Upper lobe of left lung (tissue), 6 donors: ENCODE measurements at regions not wholly inside any gene's neighbourhood (a gene's known extent, or its start where the extent isn't known, plus 50 kb on each side); places are given as distances from the start of the nearest gene placed in this dataset.

Source experiments
- ATAC-seq, 2 donors: fragments of 200-7000 bp; cut with Tn5 transposase; one replicate each; pipeline ENCODE4 v1.9.1; 2022; ENCODE audit warnings: mild to moderate bottlenecking in 2 of 2, moderate library complexity in 2 of 2; ENCODE audit not compliant: low FRiP score in 2 of 2
- DNase-seq, 2 donors: peaks; one replicate each; pipeline ENCODE4 v3.0.0-alpha.2; 2019 to 2020
- H3K27ac ChIP-seq, 4 donors: fragments of 200-600 bp; sonication (generic); one replicate each; pipeline ENCODE4 v1.5.1; 2016 to 2019
- H3K27me3 ChIP-seq, 4 donors: fragments of 200-600 bp; sonication (generic); one replicate each; pipeline ENCODE4 v1.5.1; 2017 to 2019
- H3K36me3 ChIP-seq, 4 donors: fragments of 200-600 bp; sonication (generic); one replicate each; pipeline ENCODE4 v1.5.1; 2016 to 2019
- H3K4me1 ChIP-seq, 4 donors: fragments of 200-600 bp; sonication (generic); one replicate each; pipeline ENCODE4 v1.5.1; 2018 to 2019
- H3K4me3 ChIP-seq, 4 donors: fragments of 200-600 bp; sonication (generic); one replicate each; pipeline ENCODE4 v1.5.1; 2017 to 2019; ENCODE audit warnings: mild to moderate bottlenecking in 2 of 4, moderate library complexity in 1 of 4
- H3K9me3 ChIP-seq, 4 donors: fragments of 200-600 bp; sonication (generic); one replicate each; pipeline ENCODE4 v1.5.1; 2018 to 2019
- EP300 ChIP-seq, 4 donors: sonication (generic); formaldehyde crosslinking; IDR thresholded peaks; one replicate each; pipeline ENCODE4 v1.5.1; 2017; ENCODE audit warnings: antibody characterized with exemption in 4 of 4, control low read depth in 2 of 4
- POLR2A ChIP-seq, 4 donors: fragments of 450-650 bp; IDR thresholded peaks; one replicate each; pipeline ENCODE4 v1.5.1; 2016 to 2017; ENCODE audit warnings: antibody characterized with exemption in 4 of 4, mild to moderate bottlenecking in 2 of 4
- POLR2AphosphoS5 ChIP-seq, 2 donors: sonication (generic); formaldehyde crosslinking; IDR thresholded peaks; one replicate each; pipeline ENCODE4 v1.5.1; 2017; ENCODE audit warnings: antibody characterized with exemption in 2 of 2
- WGBS, 2 donors: methylation state at CpG; one replicate each; pipeline ENCODE4 v1.1.5; 2017 to 2018; 5-methylcytosine and 5-hydroxymethylcytosine counted together
- TF ChIP-seq, protein P1 (sequence below), 6 experiments: fragments of 450-650 bp in 4 of 6; fragments of 200-600 bp in 2 of 6; sonication (generic) in 2 of 6; IDR thresholded peaks; one replicate each; pipeline ENCODE4 v1.5.1; 2016 to 2019; ENCODE audit warnings: antibody characterized with exemption in 6 of 6
- donor health status: DM: no; HTN: no; CAD: no; lungs with moderate emphysema.
- donor health status: DM: no; HTN: yes; CAD: no; lungs with severe emphysema.

DNA sequence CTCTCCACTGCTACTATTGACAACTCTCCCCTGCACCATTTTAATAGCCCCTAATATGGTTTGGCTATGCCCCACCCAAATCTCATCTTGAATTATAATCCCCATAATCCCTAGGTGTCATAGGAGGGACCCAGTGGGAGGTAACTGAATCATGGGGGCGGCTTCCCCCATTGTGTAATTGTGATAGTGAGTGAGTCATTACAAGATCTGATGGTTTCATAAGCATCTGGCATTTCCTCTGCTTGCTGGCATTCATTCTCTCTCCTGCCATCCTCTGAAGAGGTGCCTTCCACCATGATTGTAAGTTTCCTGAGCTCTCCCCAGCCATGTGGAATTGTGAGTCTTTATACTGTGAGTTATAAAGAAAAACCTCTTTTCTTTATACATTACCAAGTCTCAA, 74.1 kb upstream of the TCF21 start:
- DNase-seq = no peak
- H3K27ac ChIP-seq = no peak overlapping the region
- H3K36me3 ChIP-seq = no peaks in the 10 kb centered on the region
- TF ChIP-seq, protein P1, sequence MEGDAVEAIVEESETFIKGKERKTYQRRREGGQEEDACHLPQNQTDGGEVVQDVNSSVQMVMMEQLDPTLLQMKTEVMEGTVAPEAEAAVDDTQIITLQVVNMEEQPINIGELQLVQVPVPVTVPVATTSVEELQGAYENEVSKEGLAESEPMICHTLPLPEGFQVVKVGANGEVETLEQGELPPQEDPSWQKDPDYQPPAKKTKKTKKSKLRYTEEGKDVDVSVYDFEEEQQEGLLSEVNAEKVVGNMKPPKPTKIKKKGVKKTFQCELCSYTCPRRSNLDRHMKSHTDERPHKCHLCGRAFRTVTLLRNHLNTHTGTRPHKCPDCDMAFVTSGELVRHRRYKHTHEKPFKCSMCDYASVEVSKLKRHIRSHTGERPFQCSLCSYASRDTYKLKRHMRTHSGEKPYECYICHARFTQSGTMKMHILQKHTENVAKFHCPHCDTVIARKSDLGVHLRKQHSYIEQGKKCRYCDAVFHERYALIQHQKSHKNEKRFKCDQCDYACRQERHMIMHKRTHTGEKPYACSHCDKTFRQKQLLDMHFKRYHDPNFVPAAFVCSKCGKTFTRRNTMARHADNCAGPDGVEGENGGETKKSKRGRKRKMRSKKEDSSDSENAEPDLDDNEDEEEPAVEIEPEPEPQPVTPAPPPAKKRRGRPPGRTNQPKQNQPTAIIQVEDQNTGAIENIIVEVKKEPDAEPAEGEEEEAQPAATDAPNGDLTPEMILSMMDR (IDR thresholded peaks at IDR 0.05) = no peak
- TF ChIP-seq POLR2A (IDR thresholded peaks at IDR 0.05) = no peak
- TF ChIP-seq EP300 (IDR thresholded peaks at IDR 0.05) = no peak
- no peak for TF ChIP-seq POLR2AphosphoS5 (IDR thresholded peaks at IDR 0.05)
- 36 to 48% methylated on average over 1 of the region's 1 CpG for WGBS, 2 donors
- peak in 1 of 2 donors; percentile 61 for ATAC-seq
- H3K4me1 ChIP-seq = no peaks in the 10 kb centered on the region
- H3K4me3 ChIP-seq = no peak overlapping the region
- H3K9me3 ChIP-seq = no peaks in the 10 kb centered on the region
- no peaks in the 10 kb centered on the region for H3K27me3 ChIP-seq

DNA sequence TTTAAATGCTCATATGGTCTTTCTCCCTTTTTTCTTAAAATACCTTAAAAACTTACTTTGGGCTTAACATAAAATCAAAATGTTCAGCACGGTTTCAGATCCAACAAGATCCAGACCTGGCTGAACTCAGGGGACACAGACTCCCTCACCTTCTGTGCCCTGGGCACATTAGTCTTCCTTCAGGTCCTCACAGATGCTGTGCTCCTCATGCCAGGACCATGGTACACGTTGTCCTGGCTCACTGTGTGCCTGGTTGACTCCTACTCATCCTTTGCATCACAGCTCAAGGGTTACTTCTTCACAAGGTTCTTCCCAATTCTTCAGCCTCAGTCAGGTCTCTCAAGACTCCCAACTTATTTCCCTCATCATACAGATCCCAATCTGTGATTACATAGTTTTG, 73.6 kb upstream of the TCF21 start:
- ATAC-seq (peak in 1 of 2 donors; percentile 21), DNase-seq (no peak)
- H3K36me3 ChIP-seq = no peaks in the 10 kb centered on the region
- peak in 1 of 2 donors; percentile 9 for TF ChIP-seq POLR2AphosphoS5 (IDR thresholded peaks at IDR 0.05)
- TF ChIP-seq EP300 (IDR thresholded peaks at IDR 0.05) = no peak
- TF ChIP-seq, protein P1 (IDR thresholded peaks at IDR 0.05) = no peak
- no peak overlapping the region for H3K4me3 ChIP-seq
- H3K27ac ChIP-seq = peak overlapping the region in 1 of 4 donors; percentile 42
- 54 to 74% methylated on average over 2 of the region's 2 CpGs for WGBS, 2 donors
- no peaks in the 10 kb centered on the region for H3K9me3 ChIP-seq
- H3K4me1 ChIP-seq = no peaks in the 10 kb centered on the region
- H3K27me3 ChIP-seq = no peaks in the 10 kb centered on the region

DNA sequence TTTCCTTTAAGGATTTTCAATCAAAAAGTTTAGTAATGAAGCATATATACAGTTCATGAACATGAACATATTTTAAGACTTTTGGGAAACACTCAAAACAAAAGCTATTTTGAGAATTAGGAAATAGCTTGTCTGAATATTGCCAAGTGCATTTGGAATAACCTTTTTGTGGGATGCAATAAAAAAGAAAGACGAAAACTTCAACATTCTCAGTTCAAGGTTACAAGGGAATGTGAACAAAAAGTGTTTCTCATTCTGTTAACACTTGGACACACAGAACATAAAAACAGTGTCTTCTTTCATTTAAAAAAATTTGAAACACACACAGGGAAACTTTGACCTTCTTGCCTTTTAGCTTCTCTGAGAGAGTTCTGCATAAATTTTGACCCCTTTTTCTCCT, 72.7 kb upstream of the TCF21 start:
- WGBS, 2 donors = 73 to 76% methylated on average over 1 of the region's 1 CpG
- no peak for DNase-seq
- no peak for TF ChIP-seq POLR2AphosphoS5 (IDR thresholded peaks at IDR 0.05)
- TF ChIP-seq, protein P1 (IDR thresholded peaks at IDR 0.05) = no peak
- no peak for TF ChIP-seq EP300 (IDR thresholded peaks at IDR 0.05)
- no peak for TF ChIP-seq POLR2A (IDR thresholded peaks at IDR 0.05)

DNA sequence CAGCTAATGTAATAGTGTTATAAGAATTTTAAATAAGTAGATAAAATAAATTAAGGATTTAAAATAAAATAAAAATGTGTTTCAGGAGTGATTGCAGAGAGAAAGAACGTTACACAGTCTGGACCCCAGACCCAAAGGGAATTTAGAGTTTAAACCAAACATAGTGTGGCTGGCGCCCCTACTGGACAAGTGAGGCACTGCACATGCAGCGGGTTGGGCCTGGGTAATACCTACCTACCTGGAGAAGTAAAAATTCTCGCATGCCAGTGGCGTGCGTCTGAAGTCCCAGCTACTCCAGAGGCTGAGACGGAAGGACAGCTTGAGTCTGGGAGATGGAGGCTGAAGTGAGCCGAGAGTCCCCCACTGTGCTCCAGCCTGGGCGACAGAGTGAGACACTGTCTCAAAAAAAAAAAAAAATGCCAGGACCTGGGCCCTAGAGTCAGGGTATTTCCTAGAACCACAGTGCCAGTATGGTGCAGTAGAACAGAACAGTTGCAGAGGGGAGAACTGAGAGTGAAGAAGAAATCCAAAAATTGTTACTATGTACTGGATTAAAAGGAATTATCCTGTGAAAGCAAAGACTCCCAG, 71.4 kb upstream of the TCF21 start:
- no peak for ATAC-seq

More for the DNA sequence above, 72.7 kb upstream of the TCF21 start:
- Histone ChIP-seq H3K9me3 (no peaks in the 10 kb centered on the region), H3K36me3 (no peaks in the 10 kb centered on the region), H3K4me3 (no peak overlapping the region), H3K27ac (no peak overlapping the region), H3K27me3 (no peaks in the 10 kb centered on the region), H3K4me1 (no peaks in the 10 kb centered on the region)
- no peak for ATAC-seq

More for the DNA sequence above, 71.4 kb upstream of the TCF21 start:
- no peak for DNase-seq
- Histone ChIP-seq H3K9me3 (no peaks in the 10 kb centered on the region), H3K4me1 (no peaks in the 10 kb centered on the region), H3K27ac (no peak overlapping the region), H3K4me3 (no peak overlapping the region), H3K36me3 (no peaks in the 10 kb centered on the region), H3K27me3 (no peaks in the 10 kb centered on the region)
- no peak for TF ChIP-seq POLR2AphosphoS5 (IDR thresholded peaks at IDR 0.05)
- TF ChIP-seq, protein P1 (IDR thresholded peaks at IDR 0.05) = peak in 4 of 6 experiments; percentile 16 to 65 (median 40)
- WGBS, 2 donors = 81 to 83% methylated on average over 9 of the region's 9 CpGs
